HG02885 (cell line): ENCODE measurements at regions not wholly inside any gene's neighbourhood (a gene's known extent, or its start where the extent isn't known, plus 50 kb on each side); places are given as distances from the start of the nearest gene placed in this dataset.

Source experiments
- ATAC-seq: cut with Tn5 transposase; IDR thresholded peaks from one replicate; pipeline ENCODE4 v1.9.1; 2021; ENCODE audit warnings: mild to moderate bottlenecking; ENCODE audit not compliant: unreplicated experiment, poor library complexity

GRCh38 chr6:170483413-170483812 is 69.7 kb downstream of the PSMB1 start:
- ATAC-seq, result no peak

DNA sequence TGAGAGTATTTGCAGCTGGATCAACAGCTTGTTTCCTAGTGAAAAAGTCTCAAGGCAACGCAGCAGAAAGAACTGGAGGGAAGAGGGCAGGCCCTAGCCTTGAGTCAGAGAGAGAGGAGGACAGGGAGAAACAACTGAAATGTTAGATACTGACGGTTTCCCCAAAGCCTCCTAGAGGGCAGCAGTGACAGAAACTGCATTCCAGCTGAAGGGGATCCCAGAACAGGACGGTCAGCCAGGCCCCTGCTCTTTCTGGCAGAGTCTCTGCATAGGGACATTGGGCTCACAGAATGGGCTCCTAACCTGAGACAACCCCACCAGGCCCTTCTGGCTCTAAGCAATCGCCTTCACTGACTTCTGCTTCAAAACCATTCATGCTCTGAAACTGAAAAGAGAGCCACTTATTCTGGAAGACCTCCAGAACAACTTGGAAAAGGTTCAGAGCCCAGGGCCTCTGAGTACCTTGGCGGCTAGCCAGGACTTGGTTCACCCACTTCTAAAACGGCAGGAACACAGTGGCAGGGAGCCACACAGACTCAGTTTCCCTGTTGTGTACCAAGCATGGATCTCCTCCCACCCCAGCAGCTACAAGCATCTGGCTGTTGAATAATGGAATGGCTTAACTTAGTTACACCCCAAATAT is 72.9 kb downstream of the PSMB1 start:
- no peak for ATAC-seq

GRCh38 chr6:170476360-170476759 is 76.7 kb downstream of the PSMB1 start:
- peak; percentile 74 for ATAC-seq

DNA sequence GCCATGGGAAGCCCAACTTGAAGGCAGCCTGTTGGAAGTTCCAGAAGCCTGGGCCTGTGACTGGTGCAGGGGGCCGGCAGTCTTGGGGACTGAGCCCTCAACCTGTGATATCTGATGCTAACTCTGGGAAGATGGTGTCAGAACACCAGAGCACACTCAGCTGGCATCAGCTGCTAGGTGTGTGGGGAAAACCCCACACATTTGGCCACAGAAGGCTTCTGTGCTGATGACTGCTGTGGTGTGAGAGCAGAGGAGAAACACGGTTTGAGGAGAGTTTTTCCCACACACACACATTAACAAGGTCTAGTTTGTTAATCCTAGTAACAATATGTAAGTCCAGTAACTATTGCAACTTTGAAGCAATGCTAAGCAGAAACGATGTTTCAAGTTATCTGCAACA is 78.0 kb downstream of the PSMB1 start:
- no peak for ATAC-seq

DNA sequence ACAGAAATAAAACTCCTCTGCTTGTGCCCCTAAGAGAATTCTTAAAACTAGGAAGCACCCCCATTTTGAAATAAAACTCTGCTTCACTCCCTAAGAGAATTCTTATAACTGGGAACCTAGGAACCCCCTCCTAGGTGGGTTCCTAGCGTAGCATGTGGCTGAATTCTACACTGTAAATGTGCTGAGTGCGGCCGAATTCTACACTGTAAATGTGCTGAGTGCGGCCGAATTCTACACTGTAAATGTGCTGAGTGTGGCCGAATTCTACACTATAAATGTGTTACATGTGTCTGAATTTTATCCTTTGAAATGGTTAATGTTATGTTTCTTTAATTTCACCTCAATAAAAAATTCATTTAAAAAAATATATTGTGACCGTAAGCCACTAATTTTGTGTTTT is 79.3 kb downstream of the PSMB1 start:
- ATAC-seq, result no peak

DNA sequence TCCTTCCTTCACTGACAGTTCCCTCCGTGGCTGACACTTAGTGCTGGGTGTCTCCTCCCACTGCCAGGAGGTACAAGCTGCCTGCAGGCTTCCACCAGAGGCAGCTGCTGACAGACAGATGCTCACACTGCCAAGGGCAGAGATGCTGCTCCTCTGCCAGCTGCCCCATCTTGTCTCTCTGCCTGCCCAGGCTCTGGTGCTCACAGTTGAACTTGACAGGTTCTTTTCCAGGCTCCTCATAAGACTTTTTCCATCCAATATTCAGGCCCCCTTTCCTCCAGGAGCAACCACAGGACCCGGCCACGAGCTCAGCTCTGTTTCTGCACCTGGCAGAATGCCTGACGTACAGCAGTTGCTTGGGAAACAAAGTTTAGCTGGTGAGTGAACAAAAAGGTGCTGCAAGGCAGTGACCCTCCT is 79.8 kb downstream of the PSMB1 start:
- no peak for ATAC-seq

DNA sequence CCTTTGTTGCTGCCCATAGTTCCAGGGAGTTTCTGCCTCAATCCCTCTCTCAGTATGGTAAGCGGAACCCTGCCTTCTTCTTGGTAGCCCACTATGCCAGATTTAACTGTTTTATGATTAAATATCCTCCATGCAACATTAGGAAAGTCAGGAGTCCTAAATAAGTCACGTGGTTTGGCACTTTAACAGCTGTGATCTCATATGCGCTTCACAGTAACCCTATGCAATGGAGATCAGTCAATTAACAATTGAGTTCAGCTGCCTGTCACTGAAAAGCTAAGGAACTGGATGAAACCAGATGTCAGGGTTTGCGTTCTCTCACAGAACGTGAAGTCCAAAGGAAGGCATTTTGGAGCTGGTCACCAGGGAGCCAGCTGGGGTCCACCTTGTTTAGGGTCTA is 81.6 kb downstream of the PSMB1 start:
- ATAC-seq, result no peak

GRCh38 chr6:170470734-170471133 is 82.4 kb downstream of the PSMB1 start:
- ATAC-seq, result no peak

DNA sequence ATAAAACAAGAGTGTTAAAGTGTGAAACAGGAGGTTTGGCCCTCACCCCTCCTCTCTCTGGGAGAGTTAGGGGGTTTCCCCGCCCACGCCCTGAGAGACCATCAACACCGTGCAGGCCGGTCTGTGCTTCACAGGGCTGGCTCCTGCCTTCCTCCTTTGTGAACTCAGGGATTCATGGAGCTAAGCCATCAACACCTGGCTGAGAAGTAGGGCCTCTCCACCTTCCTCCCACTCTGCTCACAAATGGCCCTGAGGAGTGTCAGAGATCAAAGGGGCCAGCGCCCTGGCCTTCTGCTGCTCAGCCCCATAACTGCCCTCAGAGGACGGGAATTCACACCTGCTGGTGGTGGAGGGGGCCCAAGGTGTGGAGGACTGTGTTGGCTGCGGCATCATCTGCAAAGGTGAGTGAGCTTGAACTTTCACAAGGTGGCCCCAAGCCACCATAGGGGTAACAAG is 88.6 kb downstream of the PSMB1 start:
- peak; percentile 49 for ATAC-seq

GRCh38 chr6:170464080-170464479 is 89.0 kb downstream of the PSMB1 start:
- no peak for ATAC-seq

- no peak for ATAC-seq
Measured at GRCh38 chr6:170463101-170463721, 89.9 kb downstream of the PSMB1 start.

DNA sequence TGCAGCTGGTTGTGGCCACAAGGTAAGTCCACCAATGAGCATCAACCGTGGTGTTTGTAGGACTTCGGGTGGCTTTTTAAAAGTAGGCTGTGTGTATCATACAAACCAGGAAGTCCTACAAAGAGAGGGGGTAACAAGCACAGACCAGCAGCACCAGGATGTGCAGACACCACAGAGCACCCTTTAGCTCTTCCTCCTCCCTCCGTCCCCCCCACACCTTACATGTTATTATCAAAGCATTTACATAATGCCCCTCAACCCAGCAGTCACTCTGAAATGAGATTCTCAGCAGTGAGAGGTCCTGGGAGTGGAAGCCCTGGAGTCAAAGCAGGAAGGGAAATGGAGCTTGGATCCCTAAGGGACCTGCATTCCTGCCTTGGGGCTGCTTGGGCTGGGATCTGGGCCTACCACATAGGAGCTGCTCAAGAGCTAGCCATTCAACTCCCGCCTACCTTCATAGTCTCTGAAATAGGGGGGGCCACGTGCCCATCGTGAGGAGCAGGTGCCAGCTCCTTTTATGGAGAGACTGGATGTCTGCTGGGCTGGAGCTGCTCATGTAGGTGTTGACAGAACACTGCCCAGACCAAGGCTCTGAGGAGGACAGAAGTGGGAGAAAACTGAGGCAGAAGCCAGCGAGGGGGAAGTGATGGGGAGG is 90.6 kb downstream of the PSMB1 start:
- no peak for ATAC-seq

- no peak for ATAC-seq
Measured at GRCh38 chr6:170461556-170462365, 91.3 kb downstream of the PSMB1 start.

DNA sequence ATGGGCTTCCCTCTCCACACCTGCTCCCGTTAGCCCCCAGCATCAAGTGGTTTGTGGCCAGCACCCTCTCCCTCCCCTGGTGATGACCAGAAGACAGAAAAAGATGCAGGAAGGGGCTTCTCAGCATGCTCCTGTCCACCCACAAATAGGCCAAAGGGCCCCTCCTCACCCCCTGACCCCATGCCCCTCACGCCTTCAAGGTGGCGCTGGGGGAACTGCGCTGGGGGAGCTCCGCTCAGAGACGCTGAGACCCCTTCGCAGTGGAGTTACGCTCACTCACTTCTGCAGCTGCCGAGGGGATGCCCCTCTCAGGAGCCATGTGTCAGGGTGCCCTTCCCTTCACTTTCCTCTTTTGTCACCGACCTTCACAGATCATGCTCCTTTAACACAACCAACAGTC is 92.0 kb downstream of the PSMB1 start:
- ATAC-seq, result no peak

DNA sequence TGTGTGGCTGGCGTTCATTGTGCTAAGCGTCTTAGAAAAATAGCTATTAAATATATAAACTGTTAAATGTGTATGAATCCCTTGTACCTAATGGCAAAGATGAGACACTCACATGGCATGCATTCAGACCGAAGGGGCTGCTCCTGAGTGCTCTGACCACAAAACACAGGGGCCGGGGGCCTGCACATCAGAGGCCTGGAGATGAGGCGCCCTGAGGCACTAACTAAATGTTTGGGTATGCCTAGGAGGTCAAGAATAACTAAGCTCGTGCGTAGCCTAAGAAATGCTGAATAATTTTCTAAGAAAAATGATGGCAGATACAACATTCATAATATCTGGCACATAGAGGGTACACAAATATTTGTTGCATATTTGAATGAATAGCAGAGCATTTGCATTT is 92.5 kb downstream of the PSMB1 start:
- no peak for ATAC-seq

GRCh38 chr6:170459451-170459850 is 93.7 kb downstream of the PSMB1 start:
- peak; percentile 75 for ATAC-seq

- ATAC-seq, result no peak
Measured at GRCh38 chr6:170456886-170457698, 96.0 kb downstream of the PSMB1 start.
